ENCODE measurements at regions not wholly inside any gene's neighbourhood (a gene's known extent, or its start where the extent isn't known, plus 50 kb on each side); places are given as distances from the start of the nearest gene placed in this dataset.

DNA sequence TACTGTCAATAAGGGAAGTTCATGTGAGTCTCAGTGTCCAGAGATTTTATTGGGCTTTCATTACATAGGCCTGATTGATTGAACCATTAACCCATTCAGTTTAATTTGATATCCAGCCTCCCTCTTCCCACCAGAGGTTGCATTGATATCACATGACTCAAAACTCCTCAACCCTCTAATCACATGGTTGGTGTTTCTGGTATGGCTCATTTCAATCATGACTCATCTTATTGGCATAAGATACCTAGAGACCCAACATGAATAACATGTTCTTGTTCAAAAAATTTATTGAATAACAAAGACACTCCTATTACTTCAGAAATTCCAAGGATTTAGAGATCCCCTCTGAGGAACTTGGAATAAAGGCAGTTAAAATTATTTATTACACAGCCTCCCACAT, 982.2 kb downstream of the TLE1 start:
- TF ChIP-seq CTCF (IDR thresholded peaks at IDR 0.05) = no peak
- no peak for TF ChIP-seq POLR2AphosphoS5 (IDR thresholded peaks at IDR 0.05; ENCODE audit: insufficient read depth in 1 of 2, low read depth in 1 of 2)

Measured in vagina (tissue), 2 donors.